GM21367 (cell line): ENCODE measurements at regions not wholly inside any gene's neighbourhood (a gene's known extent, or its start where the extent isn't known, plus 50 kb on each side); places are given as distances from the start of the nearest gene placed in this dataset.
"Not testable (repeated sequence)": the region's sequence is repeated elsewhere in the genome, so short reads cannot be mapped to it uniquely, and the experiment has no call there.

Source experiments
- ATAC-seq: cut with Tn5 transposase; IDR thresholded peaks from one replicate; pipeline ENCODE4 v1.9.1; 2021; ENCODE audit not compliant: unreplicated experiment

DNA sequence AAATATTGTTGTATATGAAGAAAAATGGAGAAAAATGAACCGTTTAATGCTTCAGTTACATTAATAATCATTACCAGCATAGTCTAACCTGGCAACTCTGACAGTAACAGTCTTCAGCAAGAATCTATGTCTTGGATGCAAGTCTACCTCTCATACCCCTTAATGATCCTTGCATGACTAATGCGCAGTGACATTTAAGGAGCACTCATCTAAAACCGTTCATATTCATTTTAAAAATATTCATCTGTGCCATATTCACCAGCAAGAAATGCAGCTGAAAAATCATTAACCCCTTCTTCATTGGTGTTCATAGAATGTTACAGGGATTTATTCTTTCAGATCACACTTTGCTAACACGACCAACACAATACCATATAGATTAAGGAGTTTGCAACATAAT, 227.2 kb upstream of the ASCC3 start:
- ATAC-seq: no peak

DNA sequence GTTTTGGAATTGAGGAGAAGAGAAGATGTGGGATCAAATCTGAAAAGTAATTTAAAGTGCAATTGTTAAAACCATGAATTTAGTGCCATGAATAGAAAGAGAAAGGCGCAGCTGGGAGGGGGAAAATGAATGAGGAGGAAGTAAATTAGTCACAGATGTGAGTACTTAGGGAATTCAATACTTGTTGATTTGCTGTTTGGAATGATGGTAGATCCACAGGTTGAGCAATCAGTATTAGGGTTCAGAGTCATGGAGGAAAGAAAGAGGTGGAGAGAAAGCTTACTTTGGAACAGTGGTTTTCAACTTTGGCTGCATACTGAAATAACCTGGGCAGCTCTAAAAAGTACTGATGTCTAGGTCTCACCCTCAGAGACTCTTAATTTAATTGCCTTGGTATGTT, 229.7 kb upstream of the ASCC3 start:
- ATAC-seq: no peak

DNA sequence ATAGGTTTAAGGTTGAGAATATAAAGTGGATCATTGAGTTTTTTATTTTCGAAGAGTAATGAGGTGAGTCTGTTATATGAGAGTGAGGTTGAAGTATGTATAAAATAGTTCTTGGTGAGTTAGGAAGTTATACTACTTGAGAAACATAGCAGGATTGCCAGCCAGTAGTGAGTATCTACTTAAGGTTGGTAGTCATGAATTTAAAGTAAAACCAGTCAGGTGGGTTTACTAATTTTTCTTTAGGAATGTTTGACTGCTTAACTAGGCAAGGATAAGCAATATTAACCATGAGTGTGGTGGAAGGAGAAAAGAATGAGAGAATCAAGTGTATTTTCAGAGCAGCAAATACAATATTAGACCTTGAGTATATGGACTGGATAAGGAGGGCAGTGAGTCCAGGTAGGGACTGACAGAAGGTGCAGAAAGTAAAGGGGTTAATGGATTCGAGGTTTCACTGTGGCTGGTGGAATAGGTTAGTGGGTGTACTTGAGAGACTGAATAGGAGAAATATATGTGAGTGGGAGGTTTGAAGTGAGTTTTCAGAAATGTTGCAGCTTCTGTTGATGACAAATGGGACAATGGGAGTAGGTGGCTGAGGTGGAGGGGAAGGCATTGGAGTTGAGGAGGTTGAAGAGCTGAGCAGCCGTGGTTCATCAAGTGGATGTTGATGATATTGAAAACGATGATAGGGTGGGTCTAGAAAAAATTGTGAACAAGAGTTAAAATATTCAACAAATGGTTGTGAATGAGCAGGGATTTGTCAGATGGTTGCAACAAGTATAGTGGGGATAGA, 232.5 kb upstream of the ASCC3 start:
- ATAC-seq: no peak

DNA sequence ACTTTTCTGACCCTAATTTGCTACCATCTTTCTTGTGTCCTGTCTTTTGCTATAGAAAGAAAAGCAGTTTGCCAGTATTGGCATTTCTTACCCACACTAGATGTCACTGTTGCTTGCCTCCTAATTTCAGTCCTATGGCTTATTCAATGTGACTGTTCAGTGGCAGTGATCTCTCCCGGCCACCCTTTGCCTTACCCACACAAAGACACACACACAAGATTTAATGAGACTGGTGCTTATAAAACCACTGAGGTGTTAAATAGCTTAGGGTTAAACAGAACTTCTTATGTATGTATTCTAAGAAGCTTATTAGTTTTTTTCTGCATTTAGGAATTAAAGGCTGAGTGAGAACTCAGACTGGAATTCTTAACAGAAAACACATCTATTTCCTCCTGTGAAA, 233.6 kb upstream of the ASCC3 start:
- no peak for ATAC-seq

DNA sequence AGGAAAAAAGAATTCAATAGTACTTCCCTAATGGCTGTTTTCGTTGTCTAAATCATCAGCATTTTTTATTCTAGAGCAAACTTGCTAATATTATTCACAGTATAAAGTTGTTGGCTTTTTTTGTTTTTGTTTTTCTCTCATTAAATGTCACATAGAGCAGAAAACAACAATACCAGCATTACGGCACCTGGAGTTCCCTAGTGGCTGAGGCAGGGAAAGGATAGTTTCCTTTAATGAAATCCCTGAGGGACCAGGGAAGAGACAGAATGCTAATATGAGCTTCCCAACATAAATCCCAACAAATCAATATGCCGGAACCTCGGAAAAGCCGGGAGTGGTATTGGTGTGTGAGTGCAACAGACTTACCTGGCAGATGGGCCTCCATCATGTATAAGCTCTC, 235.2 kb upstream of the ASCC3 start:
- no peak for ATAC-seq

DNA sequence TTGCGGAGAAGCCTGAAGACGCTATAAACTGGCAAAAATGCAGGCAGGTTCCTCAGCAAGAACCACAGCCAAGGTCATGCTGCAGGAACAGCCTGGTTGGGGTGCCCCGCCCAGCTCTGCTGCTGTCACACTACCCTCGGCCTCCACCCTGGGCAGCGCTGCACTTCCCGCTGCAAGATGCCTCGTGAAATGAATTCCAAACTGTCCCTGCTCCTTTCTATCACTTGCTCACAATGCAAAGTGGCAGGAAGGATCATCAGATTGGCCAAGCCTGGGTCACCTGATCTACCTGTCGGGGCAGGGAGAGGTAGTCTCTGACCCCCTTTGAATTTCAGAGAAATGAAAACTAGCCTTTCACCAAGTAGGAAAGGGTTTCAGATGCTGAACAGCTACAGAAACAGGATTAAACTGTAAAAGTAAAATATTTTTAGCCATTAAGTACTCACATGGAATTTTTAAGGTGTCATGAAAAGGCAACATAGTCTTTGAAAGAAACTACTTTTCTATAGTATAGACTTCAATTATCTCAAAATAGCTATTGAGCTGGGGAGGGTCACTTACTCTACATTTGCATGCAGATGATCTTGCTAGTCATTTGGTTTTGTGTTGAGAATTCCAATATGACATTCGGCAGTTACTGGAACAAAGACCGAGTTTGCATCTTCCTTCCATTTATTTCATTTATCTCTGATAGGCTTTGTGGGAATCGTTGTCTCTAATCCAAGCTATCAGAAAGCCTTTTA, 236.4 kb upstream of the ASCC3 start:
- no peak for ATAC-seq

DNA sequence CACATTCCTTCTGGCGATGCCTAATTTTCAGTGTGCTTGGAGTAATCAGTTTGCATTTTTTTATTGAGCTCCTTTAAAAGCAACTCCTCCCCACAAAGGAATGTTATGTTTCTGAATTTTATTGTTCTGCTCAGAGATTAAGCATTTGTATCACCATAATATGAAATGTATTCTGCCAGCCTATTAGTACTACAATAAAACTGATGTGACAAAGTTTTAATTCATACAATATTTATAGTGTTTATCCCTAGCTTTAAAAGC, 236.9 kb upstream of the ASCC3 start:
- no peak for ATAC-seq

DNA sequence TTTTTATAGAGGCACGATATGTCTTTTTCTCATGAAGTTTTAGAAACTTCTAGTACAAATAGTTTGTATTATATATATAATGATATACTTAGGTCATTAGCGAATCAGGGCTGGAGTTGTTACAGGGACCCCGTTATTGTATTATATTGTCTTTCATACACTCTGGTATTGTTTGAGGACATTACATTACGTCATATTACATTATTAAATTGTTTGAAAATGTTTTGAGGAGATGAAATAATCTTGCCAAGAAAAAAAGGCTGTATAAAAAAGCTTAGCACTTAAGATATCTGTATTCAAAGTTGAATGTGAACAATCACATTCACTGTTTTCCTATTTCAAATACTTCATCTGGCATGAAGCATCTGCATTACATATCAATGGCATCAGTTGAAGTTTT, 239.6 kb upstream of the ASCC3 start:
- no peak for ATAC-seq

DNA sequence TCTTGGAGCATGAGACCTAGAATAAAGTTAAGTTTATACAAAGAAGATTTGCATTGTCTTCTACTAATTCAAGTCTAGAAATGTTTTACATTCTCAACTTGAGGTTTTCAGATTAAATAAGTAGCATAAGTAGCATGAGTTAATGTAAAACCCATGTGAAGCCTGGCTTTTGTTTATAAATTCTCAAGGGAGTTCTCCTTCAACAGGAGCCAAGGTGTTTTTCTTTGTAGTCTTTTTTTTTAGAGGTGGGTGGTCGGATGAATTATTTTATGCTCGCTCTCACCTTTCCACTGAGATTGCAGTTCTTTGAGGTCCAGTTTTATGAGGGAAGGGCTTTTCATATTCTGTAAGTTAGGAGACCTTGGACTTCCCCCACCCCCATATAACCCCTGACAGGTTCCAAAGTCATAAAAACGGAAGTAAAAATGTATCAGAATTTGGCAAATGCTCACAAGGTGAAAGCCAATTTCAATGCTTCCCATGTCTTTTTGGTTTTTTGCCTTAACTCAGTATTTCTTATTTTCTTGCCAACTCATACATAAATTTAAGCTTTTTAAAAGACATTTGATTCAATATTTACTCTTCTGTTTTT, 244.3 kb upstream of the ASCC3 start:
- ATAC-seq: no peak

DNA sequence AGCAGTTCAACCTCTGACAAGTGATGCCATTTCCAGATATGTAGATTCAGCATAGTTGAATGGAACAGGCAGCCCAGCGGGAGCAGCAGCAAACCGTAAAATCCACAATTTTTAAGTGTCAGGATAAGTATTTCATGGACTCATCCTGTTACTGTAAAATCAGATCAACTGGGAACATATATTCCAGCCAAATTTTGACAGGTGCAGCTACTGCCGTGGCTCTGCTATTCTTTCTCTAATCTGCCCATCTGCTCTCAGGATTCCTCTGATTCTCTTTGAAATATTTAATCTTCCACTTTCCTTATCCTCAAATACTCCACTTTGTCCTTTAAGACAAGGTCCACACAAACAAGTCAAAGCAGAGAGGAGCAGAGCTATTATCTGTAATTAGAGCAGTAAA, 245.4 kb upstream of the ASCC3 start:
- ATAC-seq: no peak

DNA sequence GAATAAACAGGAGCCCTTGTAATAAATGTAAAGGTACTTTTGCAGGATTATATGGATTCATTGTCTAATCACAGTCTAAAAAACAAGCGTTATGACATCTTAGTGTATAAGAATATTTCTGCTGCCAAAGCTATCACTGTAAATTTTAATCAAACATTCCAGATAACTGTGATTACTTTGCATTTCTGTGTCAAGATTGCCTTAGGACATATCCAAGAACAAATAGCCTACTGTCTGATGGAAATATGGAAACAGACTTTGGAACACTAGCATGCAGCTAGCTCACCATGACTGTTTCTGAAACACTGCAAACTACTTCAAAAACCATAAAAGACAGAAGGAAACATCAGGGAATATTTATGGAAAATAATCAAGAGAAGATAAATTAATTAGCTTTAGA, 248.7 kb upstream of the ASCC3 start:
- no peak for ATAC-seq

DNA sequence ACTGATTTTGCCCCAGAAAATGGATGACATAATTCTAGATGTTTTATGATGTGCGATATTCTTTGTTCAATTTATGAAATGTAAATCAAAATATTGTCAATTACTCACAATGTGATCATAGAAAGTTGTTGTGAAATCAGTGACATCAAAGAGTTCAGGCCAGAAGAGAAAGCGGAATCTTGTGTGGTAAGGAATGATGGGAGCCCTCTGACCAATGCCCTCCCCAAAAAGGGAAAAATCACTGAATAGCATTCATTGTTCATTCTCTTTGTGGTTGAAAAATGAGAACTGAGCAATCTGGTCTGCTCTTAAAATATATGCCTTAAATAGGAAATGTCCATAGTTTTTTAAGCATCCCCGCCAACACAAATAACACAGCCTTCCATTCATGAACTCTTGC, 247.1 kb upstream of the GRIK2 start:
- no peak for ATAC-seq

DNA sequence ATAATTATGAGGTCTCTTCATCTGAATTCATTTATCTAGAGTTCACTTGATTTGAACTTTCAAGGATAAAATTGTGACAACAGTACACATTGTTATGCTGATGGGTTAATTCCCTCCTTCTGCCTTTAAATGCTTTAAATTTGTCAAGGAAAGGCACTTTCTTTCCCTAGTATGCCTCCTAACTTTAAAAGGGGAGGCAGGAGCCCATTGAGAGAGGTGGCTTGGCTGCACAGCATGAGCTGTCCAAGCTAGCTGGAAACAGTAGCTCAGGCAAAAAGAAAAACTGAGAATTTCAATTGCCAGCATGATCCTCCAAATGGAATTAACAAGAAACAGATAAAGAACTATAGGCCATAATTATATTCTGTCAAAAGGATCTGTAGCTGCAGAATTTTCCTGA, 243.3 kb upstream of the GRIK2 start:
- ATAC-seq: no peak

DNA sequence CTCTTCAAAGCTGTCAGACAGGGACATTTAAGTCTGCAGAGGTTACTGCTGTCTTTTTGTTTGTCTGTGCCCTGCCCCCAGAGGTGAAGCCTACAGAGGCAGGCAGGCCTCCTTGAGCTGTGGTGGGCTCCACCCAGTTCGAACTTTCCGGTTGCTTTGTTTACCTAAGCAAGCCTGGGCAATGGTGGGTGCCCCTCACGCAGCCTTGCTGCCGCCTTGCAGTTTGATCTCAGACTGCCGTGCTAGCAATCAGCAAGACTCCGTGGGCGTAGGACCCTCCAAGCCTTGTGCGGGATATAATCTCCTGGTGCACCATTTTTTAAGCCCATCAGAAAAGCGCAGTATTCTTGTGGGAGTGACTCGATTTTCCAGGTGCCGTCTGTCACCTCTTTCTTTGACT, 235.9 kb upstream of the GRIK2 start:
- not testable (repeated sequence) for ATAC-seq

DNA sequence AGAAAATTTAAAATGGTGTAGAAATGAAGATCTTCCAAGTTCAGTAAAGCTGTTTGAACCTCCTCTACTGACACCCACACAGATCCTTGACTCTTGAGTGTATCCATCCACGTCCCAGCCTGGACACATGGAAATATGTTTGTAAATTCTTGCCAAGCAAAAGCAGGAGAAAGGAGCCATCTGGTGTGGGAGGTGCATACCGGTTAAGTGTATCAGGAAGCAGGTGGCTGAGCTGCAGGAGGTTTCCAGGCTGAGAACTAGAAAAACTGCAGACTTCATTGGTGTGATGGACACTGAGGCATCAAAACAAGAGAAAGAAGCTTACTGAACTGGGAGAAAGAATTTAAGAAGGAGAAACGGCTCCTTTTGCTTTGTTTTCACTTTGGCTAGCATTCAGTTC, 229.9 kb upstream of the GRIK2 start:
- ATAC-seq: no peak

DNA sequence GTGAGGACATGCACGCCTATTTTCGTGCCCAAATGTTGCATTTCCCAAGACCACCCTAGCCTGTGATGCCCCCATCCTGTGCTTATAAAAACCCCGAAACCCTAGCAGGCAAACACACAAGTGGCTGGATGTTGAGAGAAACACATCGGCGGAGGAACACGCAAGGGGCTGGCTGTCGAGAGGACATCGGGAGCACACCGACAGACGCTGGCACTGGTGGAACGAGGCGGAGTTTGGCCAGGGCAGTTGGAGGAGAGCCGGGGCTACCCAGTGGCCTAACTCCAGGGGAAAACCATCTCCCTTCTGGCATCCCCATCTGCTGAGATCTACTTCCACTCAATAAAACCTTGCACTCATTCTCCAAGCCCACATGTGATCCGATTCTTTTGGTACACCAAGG, 225.9 kb upstream of the GRIK2 start:
- ATAC-seq: no peak

DNA sequence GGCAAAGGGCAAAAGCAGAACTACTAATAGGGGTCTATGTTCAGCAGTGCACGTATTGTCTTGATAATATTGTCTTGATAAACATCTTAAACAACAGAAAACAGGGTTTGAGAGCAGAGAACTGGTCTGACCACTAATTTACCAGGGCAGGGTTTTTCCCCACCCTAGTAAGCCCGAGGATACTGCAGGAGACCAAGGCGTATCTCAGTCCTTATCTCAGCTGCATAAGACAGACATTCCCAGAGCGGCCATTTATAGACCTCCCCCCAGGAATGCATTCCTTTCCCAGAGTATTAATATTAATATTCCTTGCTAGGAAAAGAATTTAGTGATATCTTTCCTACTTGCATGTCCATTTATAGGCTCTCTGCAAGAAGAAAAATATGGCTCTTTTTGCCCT, 222.5 kb upstream of the GRIK2 start:
- not testable (repeated sequence) for ATAC-seq

DNA sequence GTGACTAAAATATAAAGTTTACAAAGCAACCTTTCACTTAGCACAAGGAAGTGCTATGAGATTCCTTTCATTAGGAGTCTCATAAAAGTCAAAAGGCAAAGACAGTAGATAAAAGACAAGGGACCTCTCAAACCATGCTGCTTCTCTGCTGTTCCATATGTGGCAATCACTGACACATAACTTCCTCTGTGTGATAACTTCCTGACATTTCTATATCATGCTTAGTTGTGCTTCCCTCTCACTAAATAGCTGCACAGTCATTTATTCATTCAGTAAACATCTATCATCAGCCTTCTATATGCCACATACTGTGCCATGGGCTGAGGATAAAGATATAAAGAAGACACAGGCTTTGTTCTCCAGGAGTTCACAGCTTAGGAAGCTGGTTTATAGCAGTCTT, 214.8 kb upstream of the GRIK2 start:
- no peak for ATAC-seq

DNA sequence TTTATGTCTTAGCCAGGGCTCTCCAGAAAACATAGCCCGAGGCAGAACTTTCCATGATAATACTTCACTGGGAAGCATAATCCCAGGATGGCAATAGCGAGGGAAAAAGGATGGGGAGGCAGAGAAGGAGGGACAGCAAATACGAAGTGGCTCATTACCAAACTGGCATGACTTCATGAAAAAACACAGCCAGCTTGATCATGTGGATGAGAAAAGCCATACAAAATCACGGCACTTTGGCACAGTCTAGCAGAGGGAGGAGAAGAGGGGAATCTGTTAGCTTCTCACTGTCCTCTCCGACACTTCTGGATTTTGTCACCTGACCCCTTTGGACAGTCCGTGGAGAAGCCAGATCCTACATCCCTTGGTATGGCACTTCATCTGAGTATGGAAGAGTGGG, 212.5 kb upstream of the GRIK2 start:
- ATAC-seq: no peak

DNA sequence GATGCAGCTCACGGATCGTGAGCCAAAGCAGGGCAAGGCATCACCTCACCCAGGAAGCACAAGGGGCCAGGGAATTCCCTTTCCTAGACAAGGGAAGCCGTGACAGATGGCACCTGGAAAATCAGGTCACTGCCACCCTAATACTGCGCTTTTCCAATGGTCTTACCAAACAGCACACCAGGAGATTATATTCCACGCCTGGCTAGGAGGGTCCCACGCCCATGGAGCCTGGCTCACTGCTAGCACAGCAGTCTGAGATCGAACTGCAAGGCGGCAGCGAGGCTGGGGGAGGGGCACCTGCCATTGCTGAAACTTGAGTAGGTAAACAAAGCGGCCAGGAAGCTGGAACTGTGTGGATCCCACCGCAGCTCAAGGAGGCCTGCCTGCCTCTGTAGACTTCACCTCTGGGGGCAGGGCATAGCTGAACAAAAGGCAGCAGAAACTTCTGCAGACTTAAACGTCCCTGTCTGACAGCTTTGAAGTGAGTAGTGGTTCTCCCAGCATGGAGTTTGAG, 205.2 kb upstream of the GRIK2 start:
- not testable (repeated sequence) for ATAC-seq

DNA sequence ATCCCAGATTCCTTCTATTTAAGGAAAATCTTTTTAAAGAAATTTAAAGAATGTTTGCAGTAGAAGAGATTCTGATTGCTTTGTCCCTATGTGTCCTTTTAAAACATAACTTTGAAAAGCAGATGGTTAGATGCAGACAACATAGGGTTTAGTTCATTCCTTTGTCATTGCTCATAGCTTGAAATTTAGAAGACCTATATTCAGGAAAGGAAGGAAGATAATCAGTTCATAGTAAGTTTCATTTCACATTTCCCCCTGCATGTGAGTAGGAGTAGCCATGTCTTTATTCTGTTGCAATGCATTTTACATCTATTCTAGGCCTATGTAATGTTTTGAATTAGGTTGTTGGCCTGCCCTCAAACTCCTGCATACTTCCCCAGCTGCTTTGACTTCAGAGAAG, 197.9 kb upstream of the GRIK2 start:
- no peak for ATAC-seq

DNA sequence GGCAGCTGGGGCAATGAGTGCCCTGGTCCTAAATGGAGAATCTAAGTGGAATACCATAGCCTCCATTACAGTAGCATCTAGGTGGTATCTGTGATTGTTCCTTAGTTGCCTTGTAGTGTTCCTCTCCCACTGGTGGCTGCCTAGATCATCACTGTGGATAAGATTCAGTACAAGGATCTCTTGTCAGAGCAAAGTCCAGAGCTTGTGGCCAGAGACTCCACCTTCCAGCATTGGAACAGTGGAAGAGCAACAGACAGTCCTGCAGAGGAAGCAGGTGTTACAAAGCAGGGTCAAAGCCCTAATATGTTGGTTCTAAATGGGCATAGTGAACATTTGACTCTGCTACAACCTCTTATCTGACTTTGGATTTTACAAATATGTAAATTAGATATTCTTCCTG, 194.1 kb upstream of the GRIK2 start:
- no peak for ATAC-seq
